ENCODE measurements at regions not wholly inside any gene's neighbourhood (a gene's known extent, or its start where the extent isn't known, plus 50 kb on each side); places are given as distances from the start of the nearest gene placed in this dataset.
"Not testable (repeated sequence)": the region's sequence is repeated elsewhere in the genome, so short reads cannot be mapped to it uniquely, and the experiment has no call there.

- CTCF ChIA-PET; POLR2A ChIA-PET; H3K4me3 ChIP-seq (ENCODE audit: control insufficient read depth in 1 of 7, extremely low read depth in 1 of 7, insufficient read depth in 4 of 7, low read depth in 2 of 7, low read length in 6 of 7); DNase-seq; H3K9me3 ChIP-seq (ENCODE audit: control extremely low read depth in 1 of 5, control insufficient read depth in 4 of 5, insufficient read depth in 2 of 5, low read depth in 1 of 5, low read length in 4 of 5); H3K27ac ChIP-seq (ENCODE audit: insufficient read depth in 1 of 2, low read depth in 1 of 2, low read length in 2 of 2, poor library complexity in 1 of 2, severe bottlenecking in 2 of 2); H3K36me3 ChIP-seq (ENCODE audit: control insufficient read depth in 4 of 4, insufficient read depth in 4 of 4, low read length in 3 of 4); H3K27me3 ChIP-seq (replicated peaks in 2 of 5; ENCODE audit: control insufficient read depth in 4 of 5, insufficient read depth in 5 of 5, low read length in 4 of 5): not testable (repeated sequence)
- no CpG with 5 or more reads among the region's 3 CpGs for WGBS (ENCODE audit: insufficient coverage)
- peaks cover 6 to 45% (median 32%) of the 10 kb centered on the region in 4 experiments for H3K4me1 ChIP-seq (ENCODE audit: control extremely low read depth in 1 of 4, control insufficient read depth in 4 of 4, insufficient read depth in 4 of 4, low read length in 3 of 4)
Measured at GRCh38 chr3:172579753-172580152, 56.5 kb upstream of the TNFSF10 start.

GRCh38 chr3:172578714-172579113 is 55.5 kb upstream of the TNFSF10 start:
- 100% methylated on average over 1 of the region's 1 CpG for WGBS (ENCODE audit: insufficient coverage)
- POLR2A ChIA-PET: not testable (repeated sequence)
- H3K4me1 ChIP-seq (ENCODE audit: control extremely low read depth in 1 of 4, control insufficient read depth in 4 of 4, insufficient read depth in 4 of 4, low read length in 3 of 4): peaks cover 6 to 45% (median 32%) of the 10 kb centered on the region in 4 experiments

GRCh38 chr3:172577987-172578570 is 54.8 kb upstream of the TNFSF10 start:
- Histone ChIP-seq H3K4me3 (ENCODE audit: control insufficient read depth in 1 of 7, extremely low read depth in 1 of 7, insufficient read depth in 4 of 7, low read depth in 2 of 7, low read length in 6 of 7) (peak overlapping the region in 1 of 7 experiments; percentile 30), H3K27ac (ENCODE audit: insufficient read depth in 1 of 2, low read depth in 1 of 2, low read length in 2 of 2, poor library complexity in 1 of 2, severe bottlenecking in 2 of 2) (no peak overlapping the region), H3K36me3 (ENCODE audit: control insufficient read depth in 4 of 4, insufficient read depth in 4 of 4, low read length in 3 of 4) (no peaks in the 10 kb centered on the region), H3K4me1 (ENCODE audit: control extremely low read depth in 1 of 4, control insufficient read depth in 4 of 4, insufficient read depth in 4 of 4, low read length in 3 of 4) (peaks cover 6 to 45% (median 32%) of the 10 kb centered on the region in 4 experiments), H3K27me3 (replicated peaks in 2 of 5; ENCODE audit: control insufficient read depth in 4 of 5, insufficient read depth in 5 of 5, low read length in 4 of 5) (no peaks in the 10 kb centered on the region), H3K9me3 (ENCODE audit: control extremely low read depth in 1 of 5, control insufficient read depth in 4 of 5, insufficient read depth in 2 of 5, low read depth in 1 of 5, low read length in 4 of 5) (peaks cover 0 to 2% (median 0%) of the 10 kb centered on the region in 5 experiments)
- DNase-seq: no peak
- POLR2A ChIA-PET: no interaction called here
- WGBS (ENCODE audit: insufficient coverage): 33% methylated on average over 1 of the region's 2 CpGs
- CTCF ChIA-PET: no interaction called here

More at GRCh38 chr3:172578714-172579113, 55.5 kb upstream of the TNFSF10 start:
- DNase-seq; H3K36me3 ChIP-seq (ENCODE audit: control insufficient read depth in 4 of 4, insufficient read depth in 4 of 4, low read length in 3 of 4); H3K9me3 ChIP-seq (ENCODE audit: control extremely low read depth in 1 of 5, control insufficient read depth in 4 of 5, insufficient read depth in 2 of 5, low read depth in 1 of 5, low read length in 4 of 5); CTCF ChIA-PET; H3K27me3 ChIP-seq (replicated peaks in 2 of 5; ENCODE audit: control insufficient read depth in 4 of 5, insufficient read depth in 5 of 5, low read length in 4 of 5); H3K27ac ChIP-seq (ENCODE audit: insufficient read depth in 1 of 2, low read depth in 1 of 2, low read length in 2 of 2, poor library complexity in 1 of 2, severe bottlenecking in 2 of 2); H3K4me3 ChIP-seq (ENCODE audit: control insufficient read depth in 1 of 7, extremely low read depth in 1 of 7, insufficient read depth in 4 of 7, low read depth in 2 of 7, low read length in 6 of 7): not testable (repeated sequence)

- DNase-seq: no peak
- no peaks in the 10 kb centered on the region for H3K27me3 ChIP-seq (replicated peaks in 2 of 5; ENCODE audit: control insufficient read depth in 4 of 5, insufficient read depth in 5 of 5, low read length in 4 of 5)
- ChIA-PET CTCF (interaction anchor here (0.9 to 1.4 kb wide), 2 partner anchors 11 to 20 kb away, joined by 3 read pairs; no protein-coding TSS in a partner anchor), POLR2A (no interaction called here)
- H3K36me3 ChIP-seq (ENCODE audit: control insufficient read depth in 4 of 4, insufficient read depth in 4 of 4, low read length in 3 of 4): no peaks in the 10 kb centered on the region
- no CpG with 5 or more reads among the region's 2 CpGs for whole genome bisulfite sequencing (ENCODE audit: insufficient coverage)
- H3K27ac ChIP-seq (ENCODE audit: insufficient read depth in 1 of 2, low read depth in 1 of 2, low read length in 2 of 2, poor library complexity in 1 of 2, severe bottlenecking in 2 of 2): no peak overlapping the region
- peaks cover 5 to 31% (median 24%) of the 10 kb centered on the region in 4 experiments for H3K4me1 ChIP-seq (ENCODE audit: control extremely low read depth in 1 of 4, control insufficient read depth in 4 of 4, insufficient read depth in 4 of 4, low read length in 3 of 4)
- H3K9me3 ChIP-seq (ENCODE audit: control extremely low read depth in 1 of 5, control insufficient read depth in 4 of 5, insufficient read depth in 2 of 5, low read depth in 1 of 5, low read length in 4 of 5): peaks cover 0 to 8% (median 0%) of the 10 kb centered on the region in 5 experiments
- H3K4me3 ChIP-seq (ENCODE audit: control insufficient read depth in 1 of 7, extremely low read depth in 1 of 7, insufficient read depth in 4 of 7, low read depth in 2 of 7, low read length in 6 of 7): no peak overlapping the region
Measured at GRCh38 chr3:172575375-172575774, 52.1 kb upstream of the TNFSF10 start.

- no peaks in the 10 kb centered on the region for H3K36me3 ChIP-seq (ENCODE audit: control insufficient read depth in 4 of 4, insufficient read depth in 4 of 4, low read length in 3 of 4)
- DNase-seq: no peak
- H3K9me3 ChIP-seq (ENCODE audit: control extremely low read depth in 1 of 5, control insufficient read depth in 4 of 5, insufficient read depth in 2 of 5, low read depth in 1 of 5, low read length in 4 of 5): peaks cover 0 to 8% (median 0%) of the 10 kb centered on the region in 5 experiments
- no peaks in the 10 kb centered on the region for H3K27me3 ChIP-seq (replicated peaks in 2 of 5; ENCODE audit: control insufficient read depth in 4 of 5, insufficient read depth in 5 of 5, low read length in 4 of 5)
- ChIA-PET POLR2A (no interaction called here), CTCF (no interaction called here)
- no peak overlapping the region for H3K27ac ChIP-seq (ENCODE audit: insufficient read depth in 1 of 2, low read depth in 1 of 2, low read length in 2 of 2, poor library complexity in 1 of 2, severe bottlenecking in 2 of 2)
- 94% methylated on average over 1 of the region's 1 CpG for WGBS (ENCODE audit: insufficient coverage)
- H3K4me3 ChIP-seq (ENCODE audit: control insufficient read depth in 1 of 7, extremely low read depth in 1 of 7, insufficient read depth in 4 of 7, low read depth in 2 of 7, low read length in 6 of 7): no peak overlapping the region
- peaks cover 0 to 20% (median 10%) of the 10 kb centered on the region in 4 experiments for H3K4me1 ChIP-seq (ENCODE audit: control extremely low read depth in 1 of 4, control insufficient read depth in 4 of 4, insufficient read depth in 4 of 4, low read length in 3 of 4)
Measured at GRCh38 chr3:172573422-172573821, 50.2 kb upstream of the TNFSF10 start.

Measured in common myeloid progenitor, CD34-positive (primary cell).